ENCODE measurements at regions not wholly inside any gene's neighbourhood (a gene's known extent, or its start where the extent isn't known, plus 50 kb on each side); places are given as distances from the start of the nearest gene placed in this dataset.

- TF ChIP-seq CTCF (IDR thresholded peaks at IDR 0.05; ENCODE audit: low read depth, low read length) = no peak
- H3K4me3 ChIP-seq (ENCODE audit: low read depth, low read length) = no peak overlapping the region
- DNase-seq (ENCODE audit: low read depth, low spot score) = no peak
- in situ Hi-C loops (cut with HindIII; ENCODE audit: low sequenced_read_pairs) = no loop called here
Observed at GRCh38 chr12:118467641-118468305, 91.4 kb downstream of the SUDS3 start.

- no peak overlapping the region for H3K4me3 ChIP-seq (ENCODE audit: low read depth, low read length)
- DNase-seq (ENCODE audit: low read depth, low spot score) = no peak
- no peak for TF ChIP-seq CTCF (IDR thresholded peaks at IDR 0.05; ENCODE audit: low read depth, low read length)
- in situ Hi-C loops (cut with HindIII; ENCODE audit: low sequenced_read_pairs) = no loop called here
Observed at GRCh38 chr12:118472940-118473339, 96.6 kb downstream of the SUDS3 start.

GRCh38 chr12:118480235-118480634 lies 103.9 kb downstream of the SUDS3 start:
- in situ Hi-C loops (cut with HindIII; ENCODE audit: low sequenced_read_pairs) = no loop called here

GRCh38 chr12:118488034-118488433 lies 111.7 kb downstream of the SUDS3 start:
- in situ Hi-C loops (cut with HindIII; ENCODE audit: low sequenced_read_pairs) = no loop called here

More at GRCh38 chr12:118480235-118480634, 103.9 kb downstream of the SUDS3 start:
- no peak for DNase-seq (ENCODE audit: low read depth, low spot score)
- no peak for TF ChIP-seq CTCF (IDR thresholded peaks at IDR 0.05; ENCODE audit: low read depth, low read length)
- H3K4me3 ChIP-seq (ENCODE audit: low read depth, low read length) = no peak overlapping the region

GRCh38 chr12:118493962-118494361 lies 117.6 kb downstream of the SUDS3 start:
- H3K4me3 ChIP-seq (ENCODE audit: low read depth, low read length) = no peak overlapping the region
- no peak for DNase-seq (ENCODE audit: low read depth, low spot score)
- no peak for TF ChIP-seq CTCF (IDR thresholded peaks at IDR 0.05; ENCODE audit: low read depth, low read length)
- in situ Hi-C loops (cut with HindIII; ENCODE audit: low sequenced_read_pairs) = no loop called here

More at GRCh38 chr12:118488034-118488433, 111.7 kb downstream of the SUDS3 start:
- TF ChIP-seq CTCF (IDR thresholded peaks at IDR 0.05; ENCODE audit: low read depth, low read length) = no peak
- no peak for DNase-seq (ENCODE audit: low read depth, low spot score)
- H3K4me3 ChIP-seq (ENCODE audit: low read depth, low read length) = no peak overlapping the region

GRCh38 chr12:118494776-118495175 lies 118.4 kb downstream of the SUDS3 start:
- DNase-seq (ENCODE audit: low read depth, low spot score) = no peak
- in situ Hi-C loops (cut with HindIII; ENCODE audit: low sequenced_read_pairs) = no loop called here
- no peak for TF ChIP-seq CTCF (IDR thresholded peaks at IDR 0.05; ENCODE audit: low read depth, low read length)
- H3K4me3 ChIP-seq (ENCODE audit: low read depth, low read length) = no peak overlapping the region

All from astrocyte of the spinal cord (primary cell).